Activated naive CD4-positive, alpha-beta T cell treated with anti-CD3 and anti-CD28 coated beads, Interleukin-2, amount 10 ng/mL, durations not matched to agents 7 days and 5 days (primary cell): ENCODE measurements at regions not wholly inside any gene's neighbourhood (a gene's known extent, or its start where the extent isn't known, plus 50 kb on each side); places are given as distances from the start of the nearest gene placed in this dataset.
"Not testable (repeated sequence)": the region's sequence is repeated elsewhere in the genome, so short reads cannot be mapped to it uniquely, and the experiment has no call there.

Experiments used
- CTCF ChIA-PET: fragments of 350-600 bp; sonication (Branson Sonifier 250); formaldehyde crosslinking; loops from one replicate; lab custom pipeline; 2021; ENCODE audit warnings: antibody characterized with exemption; lab: Charles Lee
- DNase-seq: peaks from one replicate; pipeline ENCODE4 v3.0.0-alpha.2; 2020
- H3K27ac Mint-ChIP-seq: one replicate; pipeline ENCODE4 v1.8.0; 2021; ENCODE audit warnings: mild to moderate bottlenecking, moderate library complexity, mixed read lengths
- H3K27me3 Mint-ChIP-seq: one replicate; pipeline ENCODE4 v1.8.0; 2021; ENCODE audit warnings: mild to moderate bottlenecking, mixed read lengths
- H3K36me3 Mint-ChIP-seq: one replicate; pipeline ENCODE4 v1.8.0; 2021; ENCODE audit warnings: mixed read lengths
- H3K4me1 Mint-ChIP-seq: one replicate; pipeline ENCODE4 v1.8.0; 2021; ENCODE audit warnings: mixed read lengths
- H3K4me3 Mint-ChIP-seq: one replicate; pipeline ENCODE4 v1.8.0; 2021; ENCODE audit warnings: mild to moderate bottlenecking, moderate library complexity, mixed read lengths
- H3K9me3 Mint-ChIP-seq: one replicate; pipeline ENCODE4 v1.8.0; 2021; ENCODE audit warnings: mixed read lengths

DNA sequence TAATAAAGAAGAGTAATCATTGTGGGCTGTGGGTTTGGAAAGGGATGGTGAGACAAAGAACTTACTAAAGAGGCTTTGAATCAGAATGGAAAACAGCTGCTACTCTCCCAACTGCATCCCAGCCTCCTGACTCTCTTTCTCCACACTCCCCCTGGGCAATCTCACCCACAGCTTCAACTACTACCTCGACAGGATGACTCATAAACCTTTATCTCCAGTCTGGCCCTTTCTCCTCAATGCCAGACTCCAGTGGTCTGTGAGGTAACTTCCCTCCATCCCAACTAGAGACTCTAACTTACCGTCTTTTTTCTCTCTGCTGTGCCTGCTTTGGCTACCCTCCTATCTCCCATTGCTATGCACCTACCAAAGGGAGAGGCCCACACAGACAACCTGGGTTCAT, 135.3 kb upstream of the RREB1 start:
- Mint-ChIP-seq H3K4me3 (no peak overlapping the region), H3K4me1 (no peaks in the 10 kb centered on the region), H3K27me3 (peaks cover 13% of the 10 kb centered on the region), H3K27ac (no peak overlapping the region), H3K36me3 (no peaks in the 10 kb centered on the region), H3K9me3 (no peaks in the 10 kb centered on the region)
- no peak for DNase-seq
- CTCF ChIA-PET = no interaction called here

DNA sequence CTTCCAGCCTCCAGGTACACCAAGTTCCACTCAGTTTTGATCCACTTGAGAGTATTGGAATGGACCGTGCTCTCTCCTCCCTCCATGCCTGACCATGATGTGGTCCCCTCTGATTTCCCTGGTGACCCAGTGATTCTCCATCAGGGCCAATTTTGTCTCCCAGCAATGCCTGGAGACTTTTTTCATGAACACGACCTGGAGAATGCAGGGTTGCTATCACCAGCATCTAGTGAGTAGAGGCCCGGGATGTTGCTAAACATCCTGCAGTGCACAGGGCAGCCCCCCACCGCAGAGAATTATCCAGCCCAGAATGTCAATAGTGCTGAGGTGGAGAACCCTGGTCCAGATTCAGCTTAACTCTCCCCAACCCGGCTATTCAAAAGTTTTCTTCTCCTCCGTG, 134.0 kb upstream of the RREB1 start:
- Mint-ChIP-seq H3K9me3 (no peaks in the 10 kb centered on the region), H3K36me3 (no peaks in the 10 kb centered on the region), H3K4me1 (no peaks in the 10 kb centered on the region), H3K27ac (no peak overlapping the region), H3K27me3 (peaks cover 8% of the 10 kb centered on the region), H3K4me3 (no peak overlapping the region)
- DNase-seq = no peak
- CTCF ChIA-PET = no interaction called here

DNA sequence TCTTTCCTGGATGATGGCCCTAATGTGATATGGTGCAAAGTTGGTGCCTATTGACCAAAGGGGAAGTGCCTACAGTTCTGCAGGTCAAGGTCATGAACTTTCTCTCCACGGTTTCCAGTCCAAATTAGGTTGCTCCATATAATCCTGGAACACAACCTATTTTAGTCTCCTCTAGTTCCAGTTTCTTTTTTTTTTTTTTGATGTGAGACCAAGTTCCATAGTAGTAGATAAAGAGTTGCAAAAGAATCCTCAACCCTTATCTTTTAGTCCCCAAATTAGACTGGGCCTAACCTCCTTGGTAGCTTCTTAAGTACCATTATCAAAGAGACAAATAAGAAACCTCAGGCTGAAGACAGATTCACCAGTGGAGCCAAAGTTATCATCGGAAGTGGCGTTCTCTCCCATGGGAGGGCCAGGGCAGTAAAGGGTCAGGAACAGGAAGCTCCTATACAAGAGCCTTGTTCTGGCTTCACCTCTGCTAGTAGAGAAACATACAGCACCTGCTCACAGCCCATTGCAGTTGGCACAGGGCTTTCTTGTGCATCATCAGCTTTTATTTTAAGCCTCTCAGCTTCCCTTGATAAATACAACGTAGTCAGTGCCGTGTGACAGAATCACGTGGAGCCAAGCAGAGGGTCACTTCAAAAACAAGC, 132.2 kb upstream of the RREB1 start:
- Mint-ChIP-seq H3K36me3 (no peaks in the 10 kb centered on the region), H3K9me3 (no peaks in the 10 kb centered on the region), H3K27ac (no peak overlapping the region), H3K4me3 (no peak overlapping the region), H3K4me1 (no peaks in the 10 kb centered on the region), H3K27me3 (peaks cover 8% of the 10 kb centered on the region)
- CTCF ChIA-PET = no interaction called here
- DNase-seq = no peak

DNA sequence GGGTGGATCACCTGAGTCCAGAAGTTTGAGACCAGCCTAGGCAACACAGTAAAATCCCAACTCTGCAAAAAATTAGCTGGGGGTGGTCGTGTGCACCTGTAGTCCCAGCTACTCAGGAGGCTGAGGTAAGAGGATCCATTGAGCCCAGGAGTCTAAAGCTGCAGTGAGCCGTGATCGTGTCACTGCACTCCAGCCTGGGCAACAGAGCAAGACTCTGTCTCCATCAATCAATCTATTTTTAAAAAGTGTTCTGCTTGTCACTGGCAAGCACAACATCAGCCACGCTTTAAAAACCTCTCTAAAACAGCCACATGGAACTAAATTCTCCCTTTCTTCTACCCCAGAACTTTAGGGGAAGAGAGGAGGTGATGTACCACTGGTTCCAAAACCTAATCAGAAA, 131.6 kb upstream of the RREB1 start:
- Mint-ChIP-seq H3K27me3 (peaks cover 8% of the 10 kb centered on the region), H3K4me1 (no peaks in the 10 kb centered on the region), H3K36me3 (no peaks in the 10 kb centered on the region), H3K9me3 (no peaks in the 10 kb centered on the region), H3K27ac (no peak overlapping the region), H3K4me3 (no peak overlapping the region)
- DNase-seq = no peak
- CTCF ChIA-PET = no interaction called here

DNA sequence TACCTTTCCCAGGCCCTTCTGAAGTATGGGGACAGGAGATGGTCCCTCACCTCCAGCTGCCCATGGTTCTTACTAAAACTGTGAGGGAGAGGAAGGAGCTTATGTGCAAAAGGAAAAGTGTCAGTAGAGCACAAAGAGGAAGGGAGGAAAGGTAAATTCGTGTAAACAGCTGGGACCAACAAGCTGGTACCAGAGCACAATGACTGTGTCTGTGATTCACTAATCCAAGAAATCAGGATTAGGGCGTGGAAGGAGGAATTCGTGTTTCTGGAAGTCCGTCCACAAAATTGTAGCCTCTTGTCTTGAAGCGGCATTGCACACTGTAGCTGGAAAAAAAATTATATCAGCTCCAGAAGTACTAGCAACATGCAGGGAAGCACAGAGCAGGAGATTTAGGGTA, 129.0 kb upstream of the RREB1 start:
- Mint-ChIP-seq H3K4me1 (no peaks in the 10 kb centered on the region), H3K27ac (no peak overlapping the region), H3K4me3 (no peak overlapping the region), H3K9me3 (no peaks in the 10 kb centered on the region), H3K36me3 (no peaks in the 10 kb centered on the region), H3K27me3 (peaks cover 12% of the 10 kb centered on the region)
- CTCF ChIA-PET = interaction anchor here (1.2 kb wide), 1 partner anchor 228 kb away, joined by 3 read pairs; no protein-coding TSS in a partner anchor
- DNase-seq = no peak

DNA sequence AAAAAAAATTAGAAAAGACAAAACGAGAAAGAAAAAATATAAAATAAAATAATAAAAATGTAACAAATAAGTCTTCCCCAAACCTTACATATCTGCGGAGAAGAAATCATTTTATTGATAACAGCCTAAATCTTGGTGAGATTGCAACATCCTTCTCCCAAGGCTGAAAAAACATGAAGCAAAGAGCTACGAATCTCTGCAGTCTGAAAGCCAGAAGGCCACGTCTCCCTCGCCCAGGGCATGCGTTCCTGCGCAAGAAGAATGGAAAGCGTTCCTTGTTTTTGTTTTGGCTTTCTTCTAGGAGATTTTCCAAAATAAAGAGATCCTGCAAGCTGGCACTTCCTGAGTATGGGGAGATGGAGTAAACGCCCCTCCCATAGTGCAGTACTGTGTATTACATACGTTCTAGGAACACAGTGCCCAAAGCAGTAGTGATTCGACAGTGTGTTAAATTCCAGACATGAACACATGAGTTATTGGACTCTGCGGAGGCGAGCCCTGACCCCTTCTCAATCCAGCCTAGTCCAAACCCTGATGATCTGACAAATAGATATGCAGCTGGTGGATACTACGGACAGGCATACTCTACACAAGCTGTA, 126.7 kb upstream of the RREB1 start:
- Mint-ChIP-seq H3K36me3 (no peaks in the 10 kb centered on the region), H3K4me1 (no peaks in the 10 kb centered on the region), H3K27ac (no peak overlapping the region), H3K4me3 (no peak overlapping the region), H3K9me3 (no peaks in the 10 kb centered on the region), H3K27me3 (peaks cover 14% of the 10 kb centered on the region)
- no peak for DNase-seq
- CTCF ChIA-PET = no interaction called here

DNA sequence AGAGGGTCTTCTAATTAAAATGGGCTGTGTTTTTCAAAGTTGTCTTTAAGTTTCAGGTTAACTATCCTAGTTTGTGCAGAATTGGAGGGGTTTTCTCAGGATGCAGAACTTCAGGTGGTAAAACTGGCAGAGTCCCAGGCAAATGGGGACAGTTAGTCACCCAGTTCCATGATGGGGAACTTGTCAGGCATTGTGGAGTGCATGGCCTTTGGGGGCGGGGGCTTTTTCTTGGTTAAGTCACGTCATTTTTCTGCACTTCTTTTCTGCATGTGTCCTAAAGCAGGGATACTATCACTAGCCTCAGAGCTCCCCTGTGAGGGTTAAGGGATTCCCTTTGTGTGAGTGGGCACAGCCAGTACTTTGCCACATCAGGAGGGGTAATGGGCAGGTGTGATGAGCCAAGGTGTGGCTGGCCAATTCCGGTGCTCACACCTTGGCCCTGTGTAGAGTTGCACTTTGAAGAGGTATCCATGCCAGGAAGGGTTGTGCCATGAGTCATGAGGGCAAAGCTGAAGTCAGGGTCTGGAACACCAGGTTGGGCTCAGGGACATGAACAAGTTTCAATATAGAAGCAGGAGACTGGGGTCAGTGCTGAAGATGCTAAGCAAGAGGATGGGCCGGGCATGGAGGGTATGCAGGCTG, 126.0 kb upstream of the RREB1 start:
- no peak overlapping the region for H3K27ac Mint-ChIP-seq
- peaks cover 14% of the 10 kb centered on the region for H3K27me3 Mint-ChIP-seq
- CTCF ChIA-PET = no interaction called here
- no peaks in the 10 kb centered on the region for H3K36me3 Mint-ChIP-seq
- no peak overlapping the region for H3K4me3 Mint-ChIP-seq
- H3K4me1 Mint-ChIP-seq = no peaks in the 10 kb centered on the region
- no peak for DNase-seq
- no peaks in the 10 kb centered on the region for H3K9me3 Mint-ChIP-seq

DNA sequence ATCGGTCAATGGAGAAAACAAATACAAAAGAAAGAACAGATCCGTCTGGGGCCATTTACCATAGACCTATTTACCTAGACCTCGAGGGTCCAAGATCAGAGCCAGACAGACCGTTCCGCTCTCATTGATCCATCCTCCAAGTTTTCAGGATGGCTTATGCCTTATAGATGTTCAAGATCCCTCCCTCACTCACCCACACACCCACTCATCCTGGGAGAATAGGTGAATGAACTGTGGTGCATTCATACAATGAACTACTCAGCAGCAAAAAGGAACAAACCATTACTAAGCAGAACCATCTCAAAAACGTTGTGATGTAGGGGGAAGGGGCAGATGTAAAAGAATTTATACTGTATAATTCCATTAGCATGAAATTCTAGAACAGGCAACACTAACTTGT, 125.1 kb upstream of the RREB1 start:
- CTCF ChIA-PET = interaction anchor here (0.5 kb wide), 1 partner anchor 552 kb away, joined by 3 read pairs; no protein-coding TSS in a partner anchor
- Mint-ChIP-seq H3K4me1 (no peaks in the 10 kb centered on the region), H3K36me3 (no peaks in the 10 kb centered on the region), H3K4me3 (no peak overlapping the region), H3K9me3 (no peaks in the 10 kb centered on the region), H3K27ac (no peak overlapping the region), H3K27me3 (peaks cover 11% of the 10 kb centered on the region)
- no peak for DNase-seq

DNA sequence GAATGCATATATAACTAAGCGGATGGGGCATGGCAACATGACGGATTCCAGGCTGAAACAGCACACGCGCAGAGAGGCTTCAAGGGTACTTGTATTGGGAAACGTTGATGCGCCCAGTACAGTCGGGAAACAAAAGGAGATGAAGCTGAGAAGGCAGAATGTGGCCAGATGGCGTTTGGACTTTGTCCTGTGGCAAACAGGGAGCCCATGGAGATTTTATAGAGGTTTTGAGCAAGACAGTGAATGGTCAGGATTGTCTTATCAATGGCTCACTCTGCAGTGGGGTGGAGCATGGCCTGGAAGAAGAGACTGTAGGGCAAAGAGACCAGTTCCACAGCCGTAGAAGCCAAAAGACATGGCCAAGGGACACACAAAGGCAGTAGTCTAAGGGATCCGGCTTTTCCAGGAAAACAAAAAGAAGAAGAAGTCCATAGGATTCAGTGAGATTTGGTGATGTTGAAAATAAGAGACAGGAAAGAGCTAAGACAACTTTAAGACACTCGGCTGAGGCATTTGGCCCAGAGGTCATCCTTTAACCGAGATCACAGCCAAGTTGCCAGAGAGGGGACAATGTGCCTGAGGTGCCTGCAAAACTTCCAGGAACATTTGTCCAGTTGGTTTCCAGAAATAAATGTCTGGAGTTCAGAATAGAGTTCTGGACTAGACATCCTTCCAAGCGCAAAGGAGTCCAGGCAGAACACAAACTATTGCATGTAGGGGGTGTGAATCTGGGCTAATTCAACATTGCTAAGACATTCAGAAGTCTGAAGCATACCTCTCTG, 123.0 kb upstream of the RREB1 start:
- H3K27ac Mint-ChIP-seq = no peak overlapping the region
- H3K9me3 Mint-ChIP-seq = no peaks in the 10 kb centered on the region
- H3K36me3 Mint-ChIP-seq = no peaks in the 10 kb centered on the region
- H3K27me3 Mint-ChIP-seq = peaks cover 11% of the 10 kb centered on the region
- CTCF ChIA-PET = no interaction called here
- H3K4me3 Mint-ChIP-seq = no peak overlapping the region
- no peak for DNase-seq
- H3K4me1 Mint-ChIP-seq = no peaks in the 10 kb centered on the region

DNA sequence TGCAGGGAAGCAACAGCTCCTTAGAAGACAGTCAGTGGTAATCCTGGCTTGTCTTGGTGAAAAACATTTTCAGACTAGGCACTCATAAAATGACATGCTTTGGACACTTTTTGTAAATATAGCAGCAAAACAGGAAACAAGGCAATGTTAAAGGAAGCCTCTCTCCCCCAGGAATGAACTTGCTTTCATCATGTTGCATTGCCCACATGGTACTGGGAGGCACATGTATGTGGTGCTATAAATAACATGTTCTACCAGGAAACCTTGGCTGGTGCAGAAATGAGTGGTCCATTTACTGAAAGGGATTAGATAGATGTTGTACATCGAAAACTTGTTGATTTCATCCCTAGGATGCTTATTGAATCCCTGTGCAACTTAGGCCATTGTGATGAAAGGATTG, 121.4 kb upstream of the RREB1 start:
- Mint-ChIP-seq H3K4me3 (no peak overlapping the region), H3K27ac (no peak overlapping the region), H3K9me3 (no peaks in the 10 kb centered on the region), H3K4me1 (no peaks in the 10 kb centered on the region), H3K27me3 (peaks cover 11% of the 10 kb centered on the region), H3K36me3 (no peaks in the 10 kb centered on the region)
- CTCF ChIA-PET = no interaction called here
- DNase-seq = no peak

DNA sequence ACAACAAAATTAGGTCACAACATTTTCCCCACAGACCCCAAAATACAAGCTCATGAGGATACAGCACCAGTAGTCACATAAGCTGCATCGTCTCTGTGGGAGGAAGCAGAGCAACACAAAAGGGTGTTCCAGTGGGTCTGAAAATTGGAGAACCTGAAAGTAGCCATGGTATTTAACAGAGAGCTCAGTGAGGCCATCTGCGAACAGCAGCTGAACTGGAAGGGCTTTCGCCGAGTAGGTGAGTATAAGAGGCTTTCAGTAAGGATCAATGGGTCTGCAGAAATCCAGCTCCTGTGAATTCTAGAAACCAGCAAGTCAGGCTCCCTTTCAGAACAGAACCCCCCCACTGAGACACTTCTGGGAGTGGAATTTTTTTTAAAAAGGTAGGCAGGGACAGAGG, 120.0 kb upstream of the RREB1 start:
- CTCF ChIA-PET = interaction anchor here (0.7 kb wide), 1 partner anchor 291 kb away, joined by 3 read pairs; no protein-coding TSS in a partner anchor
- Mint-ChIP-seq H3K4me1 (no peaks in the 10 kb centered on the region), H3K27me3 (peaks cover 5% of the 10 kb centered on the region), H3K4me3 (no peak overlapping the region), H3K36me3 (no peaks in the 10 kb centered on the region), H3K9me3 (no peaks in the 10 kb centered on the region), H3K27ac (no peak overlapping the region)
- no peak for DNase-seq

DNA sequence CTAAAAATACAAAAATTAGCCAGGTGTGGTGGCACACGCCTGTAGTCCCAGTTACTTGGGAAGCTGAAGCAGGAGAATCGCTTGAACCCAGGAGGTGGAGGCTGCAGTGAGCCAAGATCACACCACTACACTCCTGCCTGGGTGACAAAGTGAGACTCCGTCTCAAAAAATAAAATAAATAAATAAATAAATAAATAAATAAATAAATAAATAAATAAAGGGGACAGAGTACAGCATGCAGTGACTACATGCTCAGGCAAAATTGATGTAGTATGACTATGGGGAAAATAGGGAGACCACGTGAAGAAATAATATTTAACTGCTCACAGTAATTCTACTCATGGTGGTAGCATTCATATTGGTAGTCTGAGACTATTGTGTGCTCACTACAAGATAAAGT, 117.7 kb upstream of the RREB1 start:
- H3K27ac Mint-ChIP-seq, H3K9me3 Mint-ChIP-seq, H3K36me3 Mint-ChIP-seq: not testable (repeated sequence)

DNA sequence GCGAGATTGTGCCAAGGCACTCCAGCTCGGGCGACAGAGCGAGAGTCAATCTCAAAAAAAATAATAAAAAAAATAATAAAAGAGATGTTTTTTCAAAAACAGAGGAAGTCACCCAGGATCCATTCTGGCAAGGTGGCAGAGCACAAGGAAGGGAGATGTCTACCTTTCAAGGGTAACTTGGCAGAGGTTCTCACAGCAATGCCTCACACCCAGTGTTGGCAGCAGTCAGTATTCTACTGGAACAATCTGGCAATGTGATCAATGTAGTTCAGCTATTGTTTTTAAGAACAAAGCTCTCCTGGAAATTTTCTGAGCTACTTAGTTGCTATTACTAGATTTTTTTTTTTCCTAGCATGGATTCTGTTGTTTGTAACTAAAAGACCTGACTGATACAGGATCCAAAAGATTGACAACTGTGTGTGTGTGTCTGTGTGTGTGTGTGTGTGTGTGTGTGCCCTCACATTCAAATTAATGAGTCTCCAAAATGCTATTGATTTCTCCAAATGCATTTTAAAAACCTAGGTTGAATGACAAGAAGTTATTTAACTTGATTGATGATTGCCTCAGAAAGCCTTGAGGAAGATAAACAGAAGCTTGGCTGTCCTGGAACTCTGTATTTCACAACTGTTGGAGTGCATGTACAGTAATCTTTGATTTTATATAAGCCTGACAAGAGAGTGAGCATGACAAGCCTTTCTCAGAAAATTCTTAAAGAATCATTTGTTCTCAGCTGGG, 114.1 kb upstream of the RREB1 start:
- Mint-ChIP-seq H3K4me3 (no peak overlapping the region), H3K4me1 (no peaks in the 10 kb centered on the region), H3K9me3 (no peaks in the 10 kb centered on the region), H3K27ac (no peak overlapping the region), H3K27me3 (no peaks in the 10 kb centered on the region), H3K36me3 (no peaks in the 10 kb centered on the region)
- no peak for DNase-seq
- CTCF ChIA-PET = interaction anchor here (1.2 kb wide), 1 partner anchor 245 kb away, joined by 3 read pairs; no protein-coding TSS in a partner anchor

More for the DNA sequence above, 117.7 kb upstream of the RREB1 start:
- H3K27me3 Mint-ChIP-seq, H3K4me3 Mint-ChIP-seq, H3K4me1 Mint-ChIP-seq, DNase-seq, CTCF ChIA-PET: not testable (repeated sequence)

DNA sequence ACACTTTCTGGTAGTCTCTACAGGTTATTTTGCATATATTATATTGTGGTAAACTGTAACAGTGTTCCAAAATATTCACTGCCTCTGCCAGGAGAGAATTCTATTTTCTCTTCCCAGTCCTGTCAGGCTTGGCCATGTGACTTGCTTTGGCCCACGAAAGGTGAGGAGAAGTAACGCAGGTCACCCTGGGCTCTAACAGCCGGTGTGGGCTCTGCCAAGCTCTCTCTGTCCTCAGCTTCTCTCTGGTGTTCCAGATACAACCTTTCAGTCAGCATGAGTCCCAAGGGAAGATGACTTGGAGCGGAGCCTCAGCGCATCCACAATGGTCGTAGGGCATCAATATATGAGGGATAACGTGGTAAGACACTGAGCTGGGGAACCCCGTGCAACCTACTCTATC, 113.0 kb upstream of the RREB1 start:
- CTCF ChIA-PET = no interaction called here

More for the DNA sequence above, 113.0 kb upstream of the RREB1 start:
- Mint-ChIP-seq H3K9me3 (no peaks in the 10 kb centered on the region), H3K27ac (no peak overlapping the region), H3K4me1 (no peaks in the 10 kb centered on the region), H3K4me3 (no peak overlapping the region), H3K36me3 (no peaks in the 10 kb centered on the region), H3K27me3 (peaks cover 2% of the 10 kb centered on the region)
- DNase-seq = no peak
